NOMO-1 (cell line): ENCODE measurements at regions not wholly inside any gene's neighbourhood (a gene's known extent, or its start where the extent isn't known, plus 50 kb on each side); places are given as distances from the start of the nearest gene placed in this dataset.
"Not testable (repeated sequence)": the region's sequence is repeated elsewhere in the genome, so short reads cannot be mapped to it uniquely, and the experiment has no call there.

ENCODE experiments used
- DNase-seq, 2 experiments: peaks; one replicate each; lab custom pipeline; 2025; ENCODE audit not compliant: unreplicated experiment in 2 of 2; lab: John Stamatoyannopoulos, UW

DNA sequence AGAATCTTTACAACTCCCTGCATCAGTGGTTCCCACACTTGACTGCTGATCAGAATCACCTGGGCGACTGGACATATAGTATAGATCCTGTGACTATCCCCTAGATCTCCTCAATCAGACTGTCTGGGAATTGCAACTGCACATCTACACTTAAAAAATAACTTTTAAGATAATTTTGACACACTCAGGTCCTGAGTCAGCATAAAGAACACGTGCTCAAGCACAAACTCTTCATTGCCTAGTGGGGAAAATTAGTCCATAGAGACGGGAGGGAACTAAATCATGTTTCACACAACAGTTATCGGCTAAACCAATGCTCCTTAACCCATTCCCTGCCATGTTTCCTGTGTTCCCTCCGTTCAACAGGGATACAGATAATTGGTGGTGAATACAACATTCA lies 243.5 kb upstream of the FGF13 start:
- DNase-seq: no peak

DNA sequence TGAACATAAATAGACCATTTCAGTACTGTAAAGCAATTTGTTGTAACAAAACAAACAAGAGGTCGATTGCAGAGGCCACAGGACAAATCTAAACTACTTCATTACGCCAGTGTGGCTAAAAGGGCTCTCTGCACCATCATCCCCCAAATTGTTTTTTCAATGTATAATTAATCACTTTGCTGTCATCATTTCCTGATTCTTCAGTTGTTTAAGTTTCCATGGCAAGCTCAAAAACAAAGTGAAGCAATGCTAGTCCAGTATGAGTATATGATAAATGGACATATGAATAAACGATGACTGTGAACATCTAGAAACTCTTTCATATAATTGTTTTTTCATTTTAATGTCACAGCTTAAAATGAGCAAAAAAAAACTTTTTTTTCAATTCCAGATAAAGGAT lies 235.4 kb upstream of the FGF13 start:
- DNase-seq: peak in 1 of 2 experiments; percentile 52

- peak; percentile 50 to 76 for DNase-seq
Measured at GRCh38 chrX:138945219-138945618, 233.7 kb upstream of the FGF13 start.

- DNase-seq: no peak
Measured at GRCh38 chrX:138939038-138939437, 227.5 kb upstream of the FGF13 start.

GRCh38 chrX:138938003-138938402 lies 226.5 kb upstream of the FGF13 start:
- no peak for DNase-seq

DNA sequence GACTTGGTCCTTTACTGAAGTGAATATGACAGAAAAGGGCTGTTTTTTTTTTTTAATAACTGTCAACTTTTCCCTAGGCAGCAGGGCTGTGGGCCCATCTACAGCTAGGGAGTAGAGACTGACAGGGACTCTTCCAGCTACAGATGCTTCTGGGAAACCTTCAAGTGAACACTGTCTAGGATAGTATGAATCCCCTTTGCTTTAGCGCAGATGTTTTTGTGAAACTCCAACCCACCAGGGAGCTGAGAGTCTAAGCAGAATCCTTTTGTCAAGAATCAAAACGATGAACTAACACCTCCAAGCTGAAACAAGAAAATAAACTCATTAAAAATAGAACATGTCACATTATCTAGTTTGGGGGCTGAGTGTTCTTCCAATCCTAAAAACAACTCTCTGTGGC lies 219.7 kb upstream of the FGF13 start:
- no peak for DNase-seq

GRCh38 chrX:138930583-138930945 lies 219.0 kb upstream of the FGF13 start:
- DNase-seq: no peak

GRCh38 chrX:138929926-138930582 lies 218.5 kb upstream of the FGF13 start:
- DNase-seq: no peak

DNA sequence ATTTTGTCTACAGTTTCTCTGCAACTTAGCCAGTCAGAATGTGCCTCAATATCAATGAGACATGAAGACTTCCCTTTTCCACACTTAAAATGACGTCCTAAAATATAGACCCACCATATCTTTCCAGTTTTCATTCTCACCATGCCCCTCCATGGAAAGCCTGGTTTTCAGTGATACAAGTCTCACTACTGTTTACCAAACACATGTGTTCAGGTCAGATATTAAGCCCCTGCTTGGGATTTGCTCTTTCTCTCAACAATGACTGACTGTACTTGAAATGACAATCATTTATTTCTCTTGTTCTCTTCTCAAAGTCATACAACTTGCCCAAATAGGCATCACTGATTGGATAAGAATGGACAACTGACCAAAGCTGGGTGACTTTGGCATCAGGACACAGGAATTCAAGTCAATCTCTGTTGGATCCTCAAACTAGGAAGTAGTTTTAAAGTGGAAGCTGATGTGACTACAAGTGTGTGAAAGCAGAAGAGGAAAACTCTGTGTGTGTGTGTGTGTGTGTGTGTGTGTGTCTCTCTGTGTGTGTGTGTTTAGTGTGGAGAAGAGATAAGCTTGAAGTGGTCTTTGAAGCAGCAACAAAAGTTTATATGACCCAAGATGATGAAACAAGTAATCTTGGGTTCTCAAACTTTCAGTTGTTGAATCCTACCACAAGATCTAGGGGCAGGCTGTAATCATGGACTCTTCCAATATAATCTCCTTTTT lies 217.4 kb upstream of the FGF13 start:
- DNase-seq: no peak

- peak; percentile 74 to 89 for DNase-seq
Measured at GRCh38 chrX:138925330-138925729, 213.8 kb upstream of the FGF13 start.

GRCh38 chrX:138923805-138924204 lies 212.3 kb upstream of the FGF13 start:
- no peak for DNase-seq

DNA sequence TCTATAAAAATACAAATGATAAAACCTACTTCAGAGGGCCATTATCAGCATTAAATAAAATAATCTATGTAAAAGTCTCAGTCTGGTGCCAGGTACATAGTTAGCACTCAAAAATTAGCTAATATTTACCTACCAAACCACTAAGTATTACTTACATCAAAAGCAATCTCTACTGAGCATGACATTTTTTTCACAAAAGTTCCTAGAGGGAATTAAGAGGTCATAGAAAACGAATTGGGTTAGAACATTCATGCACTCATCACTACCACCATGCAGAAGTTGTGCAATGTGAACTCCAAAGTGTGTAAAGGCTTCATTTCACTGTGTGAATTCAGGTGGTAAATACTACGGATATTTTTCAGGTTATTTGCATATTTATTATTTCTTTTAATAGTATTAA lies 209.5 kb upstream of the FGF13 start:
- DNase-seq: no peak

- DNase-seq: no peak
Measured at GRCh38 chrX:138917781-138918180, 206.3 kb upstream of the FGF13 start.

- DNase-seq: no peak
Measured at GRCh38 chrX:138914767-138915166, 203.2 kb upstream of the FGF13 start.

DNA sequence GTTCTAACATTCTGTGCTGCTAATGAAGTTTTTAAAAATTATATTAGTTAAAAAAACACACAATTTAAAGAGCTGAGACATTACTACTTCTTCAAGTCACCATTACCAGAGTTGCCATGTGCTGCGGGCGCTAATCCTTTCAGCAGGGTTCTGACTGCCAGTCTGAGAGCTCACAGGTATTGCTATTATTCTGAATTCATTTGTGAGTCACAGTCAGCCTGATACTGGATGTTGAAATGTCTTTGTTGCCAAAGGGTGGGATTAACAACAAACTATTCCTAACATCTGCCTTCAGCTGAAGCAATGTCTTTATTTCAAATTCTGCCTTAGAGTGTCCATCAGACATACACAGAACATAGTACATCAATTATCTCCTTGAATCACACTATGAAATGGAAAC lies 197.1 kb upstream of the FGF13 start:
- DNase-seq: no peak

DNA sequence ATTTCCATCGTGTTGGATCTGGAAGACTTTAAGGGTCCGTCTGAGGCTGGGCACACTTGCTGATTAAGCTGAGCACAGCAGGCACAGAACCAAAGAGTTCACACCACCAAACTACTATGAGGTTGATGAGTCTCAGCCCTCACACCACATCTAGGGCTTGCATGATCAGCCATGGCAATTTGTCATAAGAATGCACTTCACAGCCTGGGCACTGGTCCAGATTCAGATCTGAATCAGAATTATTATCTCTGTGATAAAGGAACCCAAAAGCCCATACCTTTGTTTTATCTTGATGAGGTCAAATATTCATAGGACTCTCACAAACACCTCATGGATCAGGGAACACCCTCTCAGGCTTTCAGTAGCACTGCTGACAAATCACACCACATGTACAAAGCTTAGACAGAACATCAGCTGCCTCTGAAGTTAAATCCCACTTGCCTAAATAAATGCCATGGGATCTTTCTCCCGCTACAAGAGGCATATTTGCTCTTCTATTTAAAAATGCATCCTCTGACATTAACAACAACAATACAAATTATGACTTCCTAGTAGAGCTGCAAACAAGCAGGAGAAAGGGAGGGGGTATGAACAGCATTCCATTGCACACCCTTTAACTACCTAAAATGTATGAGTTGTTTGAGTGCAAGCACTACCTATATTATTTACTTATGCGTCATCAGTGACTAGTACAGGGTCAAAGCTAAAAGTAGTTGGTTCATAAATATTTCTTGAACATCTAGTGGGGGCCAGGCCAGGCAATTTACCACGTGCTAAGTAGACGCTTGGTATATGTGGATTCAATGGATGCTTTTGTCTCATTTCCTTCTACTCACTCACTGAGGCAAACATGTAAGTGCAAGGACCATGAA lies 186.3 kb upstream of the FGF13 start:
- DNase-seq: no peak

DNA sequence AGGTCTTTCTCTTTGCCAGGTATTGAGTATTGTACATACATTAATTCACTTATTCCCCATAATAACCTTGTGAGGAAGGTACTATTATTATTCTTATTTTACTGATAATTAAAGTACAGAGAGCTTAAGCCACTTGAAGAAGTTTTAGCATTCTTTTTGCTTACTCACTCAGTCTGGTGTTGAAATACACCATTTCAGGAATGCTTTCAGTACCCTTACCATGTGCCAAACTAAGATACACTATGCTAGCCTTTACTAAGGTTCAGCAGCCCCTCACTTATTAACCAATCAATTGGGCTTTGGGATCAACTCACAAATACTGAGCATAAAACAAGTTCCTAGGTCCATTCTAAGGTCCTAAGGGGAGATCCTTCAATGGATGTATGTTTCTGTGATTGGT lies 179.0 kb upstream of the FGF13 start:
- no peak for DNase-seq

- DNase-seq: no peak
Measured at GRCh38 chrX:138889149-138889548, 177.6 kb upstream of the FGF13 start.

DNA sequence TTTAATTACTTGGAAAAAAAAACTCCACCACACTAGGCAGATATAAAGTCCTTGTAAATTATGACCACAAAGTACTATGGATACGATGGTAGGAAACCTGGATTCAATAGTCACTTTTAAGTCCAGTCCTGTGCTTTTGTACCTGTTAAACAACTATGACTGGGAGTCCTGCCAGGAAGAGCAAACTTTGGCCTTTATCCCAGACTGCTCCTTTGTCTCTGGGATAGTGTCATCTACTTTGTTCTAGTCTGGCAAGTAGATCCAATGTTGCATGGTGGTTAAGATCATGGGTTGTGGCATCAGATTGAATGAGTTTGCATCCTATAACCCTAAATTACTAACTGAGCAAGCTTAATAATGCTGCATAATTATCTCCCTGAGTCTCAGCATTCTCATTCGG lies 175.3 kb upstream of the FGF13 start:
- no peak for DNase-seq

GRCh38 chrX:138885886-138886285 lies 174.4 kb upstream of the FGF13 start:
- DNase-seq: no peak

- DNase-seq: not testable (repeated sequence)
Measured at GRCh38 chrX:138880293-138880692, 168.8 kb upstream of the FGF13 start.

GRCh38 chrX:138877746-138878145 lies 166.2 kb upstream of the FGF13 start:
- DNase-seq: no peak
